Stomach (tissue), 4 donors: ENCODE measurements at regions not wholly inside any gene's neighbourhood (a gene's known extent, or its start where the extent isn't known, plus 50 kb on each side); places are given as distances from the start of the nearest gene placed in this dataset.

Experiments
- CTCF ChIP-seq, 7 experiments: fragments of 450-650 bp in 4 of 7; fragments of 200-600 bp in 3 of 7; sonication (generic) in 3 of 7; IDR thresholded peaks; one replicate each; pipeline ENCODE4 v1.5.1; 2016 to 2019; ENCODE audit warnings: antibody characterized with exemption in 7 of 7, control low read depth in 2 of 7, mild to moderate bottlenecking in 1 of 7
- EP300 ChIP-seq: sonication (generic); formaldehyde crosslinking; IDR thresholded peaks from one replicate; pipeline ENCODE4 v1.6.1; 2017; ENCODE audit warnings: antibody characterized with exemption
- POLR2A ChIP-seq, 4 donors: fragments of 450-650 bp; IDR thresholded peaks; one replicate each; pipeline ENCODE4 v1.6.1; 2016; ENCODE audit warnings: antibody characterized with exemption in 4 of 4, control low read depth in 2 of 4, mild to moderate bottlenecking in 1 of 4, moderate library complexity in 1 of 4
- POLR2AphosphoS5 ChIP-seq, 3 donors: sonication (generic); formaldehyde crosslinking; IDR thresholded peaks; one replicate each; pipeline ENCODE4 v1.6.1; 2016; ENCODE audit warnings: antibody characterized with exemption in 3 of 3

DNA sequence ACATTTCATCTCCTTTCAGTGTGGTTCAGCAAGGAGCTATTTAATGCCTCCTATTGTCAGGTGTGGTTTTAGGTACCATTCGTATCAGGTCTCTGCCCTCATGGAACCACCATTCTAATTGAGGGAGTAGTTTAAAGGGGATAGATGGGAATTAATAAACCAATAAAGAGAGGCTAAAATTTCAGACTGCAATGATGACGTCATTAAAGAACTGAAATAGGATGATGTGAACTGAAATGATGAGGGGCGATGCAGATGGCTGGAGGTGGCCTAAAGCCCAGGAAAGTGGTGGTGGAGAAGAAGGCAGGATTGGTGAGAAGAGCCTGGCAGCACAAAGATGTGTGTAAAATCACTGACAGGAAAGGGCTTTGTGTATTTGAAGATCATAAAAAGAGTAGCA, 148.9 kb upstream of the RBFOX1 start:
- TF ChIP-seq POLR2A (IDR thresholded peaks at IDR 0.05), result no peak
- no peak for TF ChIP-seq CTCF (IDR thresholded peaks at IDR 0.05)
- no peak for TF ChIP-seq EP300
- TF ChIP-seq POLR2AphosphoS5 (IDR thresholded peaks at IDR 0.05), result no peak
